SK-N-SH (cell line): ENCODE measurements at regions not wholly inside any gene's neighbourhood (a gene's known extent, or its start where the extent isn't known, plus 50 kb on each side); places are given as distances from the start of the nearest gene placed in this dataset.

Experiments used
- CTCF ChIA-PET: fragments of 300-600, 350-600 bp; formaldehyde crosslinking; extraction: SDS; loops from one replicate; lab custom pipeline; 2021; lab: Yijun Ruan, JAX
- POLR2A ChIA-PET: fragments of 350-600 bp; sonication (Branson Sonifier 250); formaldehyde crosslinking; extraction: SDS; loops from one replicate; lab custom pipeline; 2020; ENCODE audit warnings: antibody characterized with exemption, inconsistent platforms; lab: Yijun Ruan, JAX
- DNase-seq: peaks from one replicate; pipeline ENCODE4 v3.0.0; 2012
- H2AFZ ChIP-seq: fragments of 200-600 bp; sonication (generic); 2 replicates; pipeline ENCODE4 v1.8.1; 2016; ENCODE audit warnings: antibody characterized with exemption, mild to moderate bottlenecking, low read depth
- H3F3A ChIP-seq: fragments of 200-600 bp; sonication (generic); replicated peaks from 2 replicates; pipeline ENCODE3; 2016; ENCODE audit warnings: antibody characterized with exemption, mild to moderate bottlenecking; ENCODE audit not compliant: insufficient read depth
- H3K27ac ChIP-seq, 2 experiments: fragments of 200-500 bp in 1 of 2; fragments of 200-600 bp in 1 of 2; sonication (Bioruptor generic) in 1 of 2; sonication (generic), shearing (Covaris generic) in 1 of 2; 2 replicates each; pipeline versions ENCODE4 v1.5.1 to v1.6.1; 2014 to 2016; ENCODE audit warnings: low read depth in 2 of 2, inconsistent platforms in 1 of 2, low read length in 1 of 2, mild to moderate bottlenecking in 1 of 2, mixed read lengths in 1 of 2
- H3K27me3 ChIP-seq: fragments of 200-600 bp; sonication (generic), shearing (Covaris generic); 2 replicates; pipeline ENCODE4 v1.6.1; 2016; ENCODE audit warnings: mixed run types; ENCODE audit not compliant: insufficient read depth
- H3K36me3 ChIP-seq, 2 experiments: fragments of 200-500 bp in 1 of 2; fragments of 200-600 bp in 1 of 2; sonication (Bioruptor generic) in 1 of 2; sonication (generic) in 1 of 2; replicated peaks in 1 of 2; 2 replicates each; pipeline versions ENCODE3 to v1.5.1; 2014 to 2016; ENCODE audit warnings: low read length in 1 of 2, mild to moderate bottlenecking in 1 of 2; ENCODE audit not compliant: insufficient read depth in 2 of 2, control insufficient read depth in 1 of 2
- H3K4me1 ChIP-seq, 2 experiments: fragments of 200-500 bp in 1 of 2; fragments of 200-600 bp in 1 of 2; sonication (Bioruptor generic) in 1 of 2; sonication (generic), shearing (Covaris generic) in 1 of 2; 2 replicates each; pipeline versions ENCODE4 v1.5.1 to v1.6.1; 2014 to 2016; ENCODE audit warnings: low read depth in 1 of 2, low read length in 1 of 2, mixed run types in 1 of 2; ENCODE audit not compliant: insufficient read depth in 2 of 2, control insufficient read depth in 1 of 2
- H3K4me2 ChIP-seq: fragments of 200-600 bp; sonication (generic), shearing (Covaris generic); 2 replicates; pipeline ENCODE4 v1.6.1; 2017; ENCODE audit warnings: mixed run types
- H3K4me3 ChIP-seq, 2 experiments: fragments of 200-500 bp in 1 of 2; fragments of 200-600 bp in 1 of 2; sonication (Bioruptor generic) in 1 of 2; sonication (generic), shearing (Covaris generic) in 1 of 2; 2 replicates each; pipeline versions ENCODE4 v1.5.1 to v1.8.1; 2014 to 2016; ENCODE audit warnings: low read depth in 2 of 2, inconsistent platforms in 1 of 2, low read length in 1 of 2, mild to moderate bottlenecking in 1 of 2, mixed read lengths in 1 of 2, moderate library complexity in 1 of 2
- H3K79me2 ChIP-seq: fragments of 200-600 bp; sonication (generic); 2 replicates; pipeline ENCODE4 v1.8.1; 2017; ENCODE audit warnings: mild to moderate bottlenecking; ENCODE audit not compliant: insufficient read depth
- H3K9ac ChIP-seq: fragments of 200-600 bp; sonication (generic); 2 replicates; pipeline ENCODE4 v1.6.1; 2017; ENCODE audit warnings: mixed run types
- H3K9me2 ChIP-seq: fragments of 200-600 bp; sonication (generic); 2 replicates; pipeline ENCODE4 v1.6.1; 2017; ENCODE audit warnings: mixed run types
- H3K9me3 ChIP-seq: fragments of 200-600 bp; sonication (generic); 2 replicates; pipeline ENCODE4 v1.6.1; 2017; ENCODE audit warnings: mixed run types, mild to moderate bottlenecking, moderate library complexity
- H4K20me1 ChIP-seq: fragments of 200-600 bp; sonication (generic); 2 replicates; pipeline ENCODE4 v1.6.1; 2017; ENCODE audit warnings: mild to moderate bottlenecking, mixed run types; ENCODE audit not compliant: insufficient read depth
- CHD2 ChIP-seq: fragments of 150-350 bp; IDR thresholded peaks from 2 replicates; pipeline ENCODE4 v1.6.1; 2018; ENCODE audit warnings: low read length; ENCODE audit not compliant: partially characterized antibody
- ELF1 ChIP-seq: IDR thresholded peaks from 2 replicates; pipeline ENCODE4 v1.4.0; 2012
- EP300 ChIP-seq, 2 experiments: IDR thresholded peaks; 2 replicates each; pipeline versions ENCODE4 v1.4.0 to v1.6.1; 2012; ENCODE audit warnings: borderline replicate concordance in 1 of 2, low read depth in 1 of 2, low read length in 1 of 2
- EZH2phosphoT487 ChIP-seq: fragments of 200-600 bp; sonication (generic); IDR thresholded peaks from 2 replicates; pipeline ENCODE4 v1.6.1; 2017; ENCODE audit warnings: low read depth, mixed run types, mild to moderate bottlenecking, antibody characterized with exemption, moderate library complexity, borderline replicate concordance
- JUND ChIP-seq: IDR thresholded peaks from 2 replicates; pipeline ENCODE4 v1.4.0; 2012
- MXI1 ChIP-seq: IDR thresholded peaks from 2 replicates; pipeline ENCODE4 v1.6.1; 2012; ENCODE audit warnings: mild to moderate bottlenecking, low read depth, low read length, improper control_type of control experiment
- NFIC ChIP-seq: IDR thresholded peaks from 2 replicates; pipeline ENCODE4 v1.4.0; 2012; ENCODE audit warnings: borderline replicate concordance
- POLR2AphosphoS5 ChIP-seq: IDR thresholded peaks from 2 replicates; pipeline ENCODE4 v1.6.1; 2012; ENCODE audit warnings: low read depth, low read length
- RAD21 ChIP-seq: IDR thresholded peaks from 2 replicates; pipeline ENCODE4 v1.6.1; 2012; ENCODE audit warnings: mild to moderate bottlenecking, low read length
- RCOR1 ChIP-seq: fragments of 150-350 bp; IDR thresholded peaks from 2 replicates; pipeline ENCODE4 v1.6.1; 2017; ENCODE audit warnings: antibody characterized with exemption, low read length
- SIN3A ChIP-seq: IDR thresholded peaks from 2 replicates; pipeline ENCODE4 v1.6.1; 2012; ENCODE audit warnings: low read depth, mild to moderate bottlenecking, low read length, moderate library complexity, borderline replicate concordance
- SMC3 ChIP-seq: IDR thresholded peaks from 2 replicates; pipeline ENCODE4 v1.6.1; 2012; ENCODE audit warnings: low read depth, low read length, improper control_type of control experiment
- TAF1 ChIP-seq: IDR thresholded peaks from 2 replicates; pipeline ENCODE4 v1.6.1; 2012; ENCODE audit warnings: low read depth, mild to moderate bottlenecking, low read length, moderate library complexity, borderline replicate concordance
- TCF12 ChIP-seq: IDR thresholded peaks from 2 replicates; pipeline ENCODE4 v1.4.0; 2012
- TEAD4 ChIP-seq: IDR thresholded peaks from 2 replicates; pipeline ENCODE4 v1.4.0; 2012; ENCODE audit warnings: mild to moderate bottlenecking, borderline replicate concordance; ENCODE audit not compliant: insufficient read depth
- YY1 ChIP-seq: IDR thresholded peaks from 2 replicates; pipeline ENCODE4 v1.4.0; 2012; ENCODE audit warnings: low read depth, mild to moderate bottlenecking
- WGBS: methylation state at CpG from one replicate; pipeline ENCODE4 v1.1.6; 2017; ENCODE audit warnings: low lambda C conversion rate; 5-methylcytosine and 5-hydroxymethylcytosine counted together
- TF ChIP-seq, protein P1 (sequence below): IDR thresholded peaks from 2 replicates; pipeline ENCODE4 v1.4.0; 2012; ENCODE audit warnings: low read depth
- TF ChIP-seq, protein P2 (sequence below): fragments of 150-350 bp; IDR thresholded peaks from 2 replicates; pipeline ENCODE4 v1.6.1; 2017; ENCODE audit warnings: antibody characterized with exemption, low read length, low read depth, borderline replicate concordance
- TF ChIP-seq, protein P3 (sequence below): fragments of 200-600 bp; sonication (generic); IDR thresholded peaks from 2 replicates; pipeline ENCODE4 v1.6.1; 2017; ENCODE audit warnings: antibody characterized with exemption, mild to moderate bottlenecking, moderate library complexity
- TF ChIP-seq, protein P4 (sequence below): IDR thresholded peaks from 2 replicates; pipeline ENCODE4 v1.4.0; 2012; ENCODE audit warnings: low read depth, borderline replicate concordance

DNA sequence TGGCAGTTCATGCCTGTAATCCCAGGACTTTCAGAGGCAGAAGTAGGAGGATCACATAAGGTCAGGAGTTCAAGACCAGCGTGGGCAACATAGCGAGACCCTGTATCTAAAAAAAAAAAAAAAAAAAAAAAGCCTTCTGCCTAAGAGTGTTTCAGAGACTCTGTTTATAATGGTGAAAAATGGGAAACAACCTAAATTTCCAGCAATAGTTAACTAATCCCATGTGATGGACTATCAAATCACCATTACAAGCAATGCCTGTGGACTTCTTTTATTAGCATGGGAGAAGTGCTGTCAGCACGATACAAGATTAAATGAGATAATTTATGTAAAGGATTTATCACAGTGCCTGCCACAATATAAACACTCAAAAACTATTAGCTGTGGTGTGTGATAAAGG is 67.5 kb upstream of the CUX1 start:
- whole genome bisulfite sequencing: 85% methylated on average over 3 of the region's 3 CpGs

DNA sequence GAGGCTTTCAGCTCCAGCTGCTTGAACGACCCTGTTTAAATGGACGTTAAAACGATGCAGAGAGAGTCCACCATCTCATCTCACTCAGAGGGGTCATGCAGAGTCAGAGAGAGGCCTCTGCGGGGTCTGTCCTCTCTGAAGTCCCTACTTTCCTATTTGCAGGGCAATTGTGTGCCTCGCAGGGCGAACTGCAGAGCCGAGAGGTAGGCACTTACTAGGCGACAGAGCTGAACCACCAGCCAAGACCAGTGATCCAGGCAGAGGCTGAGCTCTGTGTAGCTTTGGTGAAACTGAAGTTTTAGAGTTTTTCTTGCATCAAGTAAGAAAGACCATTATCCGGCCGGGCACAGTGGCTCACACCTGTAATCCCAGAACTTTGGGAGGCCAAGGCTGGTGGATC is 64.1 kb upstream of the CUX1 start:
- TF ChIP-seq TCF12: no peak
- TF ChIP-seq RCOR1: no peak
- TF ChIP-seq, protein P1, sequence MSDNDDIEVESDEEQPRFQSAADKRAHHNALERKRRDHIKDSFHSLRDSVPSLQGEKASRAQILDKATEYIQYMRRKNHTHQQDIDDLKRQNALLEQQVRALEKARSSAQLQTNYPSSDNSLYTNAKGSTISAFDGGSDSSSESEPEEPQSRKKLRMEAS: no peak
- no peak for TF ChIP-seq EP300 (IDR thresholded peaks at IDR 0.05; ENCODE audit: borderline replicate concordance in 1 of 2, low read depth in 1 of 2, low read length in 1 of 2)
- no peak for TF ChIP-seq TEAD4
- TF ChIP-seq, protein P2, sequence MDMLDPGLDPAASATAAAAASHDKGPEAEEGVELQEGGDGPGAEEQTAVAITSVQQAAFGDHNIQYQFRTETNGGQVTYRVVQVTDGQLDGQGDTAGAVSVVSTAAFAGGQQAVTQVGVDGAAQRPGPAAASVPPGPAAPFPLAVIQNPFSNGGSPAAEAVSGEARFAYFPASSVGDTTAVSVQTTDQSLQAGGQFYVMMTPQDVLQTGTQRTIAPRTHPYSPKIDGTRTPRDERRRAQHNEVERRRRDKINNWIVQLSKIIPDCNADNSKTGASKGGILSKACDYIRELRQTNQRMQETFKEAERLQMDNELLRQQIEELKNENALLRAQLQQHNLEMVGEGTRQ: no peak
- no peak for TF ChIP-seq YY1
- no peak for TF ChIP-seq SMC3
- TF ChIP-seq POLR2AphosphoS5: no peak
- TF ChIP-seq CHD2: no peak
- TF ChIP-seq EZH2phosphoT487: no peak
- TF ChIP-seq MXI1: no peak
- TF ChIP-seq, protein P3, sequence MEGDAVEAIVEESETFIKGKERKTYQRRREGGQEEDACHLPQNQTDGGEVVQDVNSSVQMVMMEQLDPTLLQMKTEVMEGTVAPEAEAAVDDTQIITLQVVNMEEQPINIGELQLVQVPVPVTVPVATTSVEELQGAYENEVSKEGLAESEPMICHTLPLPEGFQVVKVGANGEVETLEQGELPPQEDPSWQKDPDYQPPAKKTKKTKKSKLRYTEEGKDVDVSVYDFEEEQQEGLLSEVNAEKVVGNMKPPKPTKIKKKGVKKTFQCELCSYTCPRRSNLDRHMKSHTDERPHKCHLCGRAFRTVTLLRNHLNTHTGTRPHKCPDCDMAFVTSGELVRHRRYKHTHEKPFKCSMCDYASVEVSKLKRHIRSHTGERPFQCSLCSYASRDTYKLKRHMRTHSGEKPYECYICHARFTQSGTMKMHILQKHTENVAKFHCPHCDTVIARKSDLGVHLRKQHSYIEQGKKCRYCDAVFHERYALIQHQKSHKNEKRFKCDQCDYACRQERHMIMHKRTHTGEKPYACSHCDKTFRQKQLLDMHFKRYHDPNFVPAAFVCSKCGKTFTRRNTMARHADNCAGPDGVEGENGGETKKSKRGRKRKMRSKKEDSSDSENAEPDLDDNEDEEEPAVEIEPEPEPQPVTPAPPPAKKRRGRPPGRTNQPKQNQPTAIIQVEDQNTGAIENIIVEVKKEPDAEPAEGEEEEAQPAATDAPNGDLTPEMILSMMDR: no peak
- TF ChIP-seq, protein P4, sequence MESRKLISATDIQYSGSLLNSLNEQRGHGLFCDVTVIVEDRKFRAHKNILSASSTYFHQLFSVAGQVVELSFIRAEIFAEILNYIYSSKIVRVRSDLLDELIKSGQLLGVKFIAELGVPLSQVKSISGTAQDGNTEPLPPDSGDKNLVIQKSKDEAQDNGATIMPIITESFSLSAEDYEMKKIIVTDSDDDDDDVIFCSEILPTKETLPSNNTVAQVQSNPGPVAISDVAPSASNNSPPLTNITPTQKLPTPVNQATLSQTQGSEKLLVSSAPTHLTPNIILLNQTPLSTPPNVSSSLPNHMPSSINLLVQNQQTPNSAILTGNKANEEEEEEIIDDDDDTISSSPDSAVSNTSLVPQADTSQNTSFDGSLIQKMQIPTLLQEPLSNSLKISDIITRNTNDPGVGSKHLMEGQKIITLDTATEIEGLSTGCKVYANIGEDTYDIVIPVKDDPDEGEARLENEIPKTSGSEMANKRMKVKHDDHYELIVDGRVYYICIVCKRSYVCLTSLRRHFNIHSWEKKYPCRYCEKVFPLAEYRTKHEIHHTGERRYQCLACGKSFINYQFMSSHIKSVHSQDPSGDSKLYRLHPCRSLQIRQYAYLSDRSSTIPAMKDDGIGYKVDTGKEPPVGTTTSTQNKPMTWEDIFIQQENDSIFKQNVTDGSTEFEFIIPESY: no peak
- TF ChIP-seq JUND: no peak
- TF ChIP-seq ELF1: no peak
- no peak for TF ChIP-seq RAD21
- no peak for TF ChIP-seq SIN3A
- TF ChIP-seq NFIC: no peak
- TF ChIP-seq, all 33 proteins: peak for 0
- no peak overlapping the region for H3K27ac ChIP-seq
- 93% methylated on average over 10 of the region's 10 CpGs for WGBS
- H2AFZ ChIP-seq: no peak overlapping the region
- H4K20me1 ChIP-seq: no peaks in the 10 kb centered on the region
- ChIA-PET CTCF (interaction anchor here (1.0 to 2.5 kb wide), 4 partner anchors 10 to 151 kb away, joined by 3 to 13 read pairs (median 4); no protein-coding TSS in a partner anchor), POLR2A (no interaction called here)
- DNase-seq: no peak
- no peaks in the 10 kb centered on the region for H3K36me3 ChIP-seq
- H3K4me2 ChIP-seq: no peak overlapping the region
- no peak overlapping the region for H3K4me3 ChIP-seq
- no peaks in the 10 kb centered on the region for H3K79me2 ChIP-seq
- H3F3A ChIP-seq: no peaks in the 10 kb centered on the region
- peaks cover 0 to 4% of the 10 kb centered on the region in 2 experiments; a peak in 1 of 4 replicates for H3K4me1 ChIP-seq
- no peaks in the 10 kb centered on the region for H3K9me2 ChIP-seq
- no peaks in the 10 kb centered on the region for H3K9me3 ChIP-seq
- H3K27me3 ChIP-seq: peaks cover 4% of the 10 kb centered on the region; the same call in 1 of the 2 replicates
- no peak overlapping the region for H3K9ac ChIP-seq

More for the DNA sequence above, 67.5 kb upstream of the CUX1 start:
- no peaks in the 10 kb centered on the region for H4K20me1 ChIP-seq
- no peak overlapping the region for H3K4me2 ChIP-seq
- no peaks in the 10 kb centered on the region for H3K36me3 ChIP-seq
- H3K4me1 ChIP-seq: peaks cover 0 to 2% of the 10 kb centered on the region in 2 experiments; a peak in 1 of 4 replicates
- no peak overlapping the region for H3K4me3 ChIP-seq
- no peaks in the 10 kb centered on the region for H3K79me2 ChIP-seq
- ChIA-PET POLR2A (no interaction called here), CTCF (no interaction called here)
- H3K9me2 ChIP-seq: no peaks in the 10 kb centered on the region
- no peak overlapping the region for H2AFZ ChIP-seq
- no peaks in the 10 kb centered on the region for H3K9me3 ChIP-seq
- H3K27me3 ChIP-seq: 0 out of 2 replicates have a peak, but pooled peaks cover 4% of the 10 kb centered on the region
- H3K9ac ChIP-seq: no peak overlapping the region
- no peaks in the 10 kb centered on the region for H3F3A ChIP-seq
- no peak for TF ChIP-seq CHD2
- TF ChIP-seq MXI1: no peak
- no peak for TF ChIP-seq TAF1
- no peak overlapping the region for H3K27ac ChIP-seq
- DNase-seq: no peak
